Mesendoderm (in vitro differentiated cells): ENCODE measurements at regions not wholly inside any gene's neighbourhood (a gene's known extent, or its start where the extent isn't known, plus 50 kb on each side); places are given as distances from the start of the nearest gene placed in this dataset.

Experiments
- DNase-seq: peaks from one replicate; pipeline ENCODE4 v3.0.0; 2013
- H2AK5ac ChIP-seq: 2 replicates; pipeline ENCODE4 v1.6.1; 2013; ENCODE audit warnings: low read length, inconsistent platforms
- H2BK120ac ChIP-seq: 2 replicates; pipeline ENCODE4 v1.6.1; 2013; ENCODE audit warnings: low read depth, mild to moderate bottlenecking, low read length, moderate library complexity, mixed read lengths
- H2BK15ac ChIP-seq: replicated peaks from 2 replicates; pipeline ENCODE4 v1.6.1; 2013; ENCODE audit warnings: low read depth, mild to moderate bottlenecking, moderate library complexity
- H2BK5ac ChIP-seq: 2 replicates; pipeline ENCODE4 v1.6.1; 2013; ENCODE audit warnings: low read length, inconsistent platforms
- H3K18ac ChIP-seq: 2 replicates; pipeline ENCODE4 v1.6.1; 2013; ENCODE audit warnings: mild to moderate bottlenecking, low read length, mixed read lengths
- H3K23ac ChIP-seq: one replicate; pipeline ENCODE4 v1.6.1; 2013; ENCODE audit warnings: low read length
- H3K27ac ChIP-seq: 2 replicates; pipeline ENCODE4 v1.5.1; 2013; ENCODE audit warnings: low read depth, mild to moderate bottlenecking, inconsistent platforms, low read length, moderate library complexity
- H3K27me3 ChIP-seq: 2 replicates; pipeline ENCODE4 v1.6.1; 2013; ENCODE audit warnings: low read length, control low read depth, mild to moderate bottlenecking, inconsistent platforms; ENCODE audit not compliant: insufficient read depth, poor library complexity
- H3K36me3 ChIP-seq: 2 replicates; pipeline ENCODE4 v1.6.1; 2013; ENCODE audit warnings: low read length, inconsistent platforms; ENCODE audit not compliant: control insufficient read depth, insufficient read depth
- H3K4ac ChIP-seq: one replicate; pipeline ENCODE4 v1.6.1; 2013; ENCODE audit warnings: low read depth, mild to moderate bottlenecking, low read length, moderate library complexity
- H3K4me1 ChIP-seq: 2 replicates; pipeline ENCODE4 v1.6.1; 2013; ENCODE audit warnings: low read depth, low read length, inconsistent platforms; ENCODE audit not compliant: control insufficient read depth
- H3K4me2 ChIP-seq: 2 replicates; pipeline ENCODE4 v1.6.1; 2013; ENCODE audit warnings: low read length
- H3K4me3 ChIP-seq: 2 replicates; pipeline ENCODE4 v1.5.1; 2013; ENCODE audit warnings: mild to moderate bottlenecking, low read length
- H3K56ac ChIP-seq: one replicate; pipeline ENCODE4 v1.6.1; 2013; ENCODE audit warnings: low read length
- H3K79me1 ChIP-seq: 2 replicates; pipeline ENCODE4 v1.6.1; 2013; ENCODE audit warnings: low read length, inconsistent platforms
- H3K79me2 ChIP-seq: 2 replicates; pipeline ENCODE4 v1.6.1; 2013; ENCODE audit warnings: mild to moderate bottlenecking, low read length; ENCODE audit not compliant: control insufficient read depth, insufficient read depth
- H3K9ac ChIP-seq: 2 replicates; pipeline ENCODE4 v1.6.1; 2013; ENCODE audit warnings: low read length, inconsistent platforms
- H4K5ac ChIP-seq: one replicate; pipeline ENCODE4 v1.6.1; 2013; ENCODE audit warnings: low read length
- H4K8ac ChIP-seq: one replicate; pipeline ENCODE4 v1.6.1; 2013; ENCODE audit warnings: low read depth, mild to moderate bottlenecking, control low read depth, low read length, moderate library complexity
- WGBS: extraction: QIAGEN DNeasy Blood & Tissue Kit; methylation state at CpG from one replicate; pipeline ENCODE4 v1.1.7; 2013; ENCODE audit warnings: low lambda C conversion rate, missing lambda C conversion rate; ENCODE audit not compliant: insufficient coverage; ENCODE audit errors: extremely low coverage; 5-methylcytosine and 5-hydroxymethylcytosine counted together

DNA sequence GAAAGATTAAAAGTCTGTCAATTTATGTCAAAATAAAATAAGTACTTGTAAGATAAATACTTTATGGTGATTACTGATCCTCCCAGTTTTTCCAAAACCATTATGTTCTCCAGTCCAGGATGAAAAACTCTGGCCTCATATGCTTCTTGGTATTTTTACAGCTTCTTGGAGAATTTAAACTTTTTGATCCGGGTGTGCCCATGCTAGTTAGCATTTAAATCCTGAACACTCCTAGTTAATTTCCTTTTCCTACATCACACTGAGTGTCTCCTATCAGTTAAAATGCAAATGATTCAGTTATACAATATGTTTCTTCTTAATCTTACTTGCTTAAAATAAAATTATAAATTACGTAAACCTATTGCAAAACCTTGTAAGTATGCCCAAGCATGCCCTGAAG lies 499.9 kb upstream of the SLITRK6 start:
- H4K8ac ChIP-seq, result no peak overlapping the region

DNA sequence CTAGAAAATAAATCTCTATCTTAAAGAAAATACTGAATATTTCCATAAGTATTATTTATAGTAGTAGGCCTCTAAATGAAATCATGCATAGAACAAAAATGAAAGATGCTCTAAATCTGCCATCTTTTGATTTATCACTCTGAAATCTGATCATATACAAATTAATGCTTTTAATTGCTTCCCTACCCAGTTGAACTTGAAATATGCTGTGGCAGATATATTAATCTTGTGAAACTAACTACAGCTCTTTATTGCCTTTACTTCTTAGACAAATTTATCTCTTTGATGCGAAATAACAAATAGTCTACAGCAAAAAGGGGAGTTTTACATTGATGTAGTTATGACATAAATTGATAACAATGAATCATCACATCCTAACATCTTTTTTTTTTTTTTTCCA lies 510.7 kb upstream of the SLITRK6 start:
- H2BK15ac ChIP-seq, result no peak overlapping the region
- H3K79me1 ChIP-seq, result no peaks in the 10 kb centered on the region
- no peak overlapping the region for H3K4me2 ChIP-seq
- H3K23ac ChIP-seq, result no peak overlapping the region
- no peak for DNase-seq
- no peaks in the 10 kb centered on the region for H3K36me3 ChIP-seq
- H4K8ac ChIP-seq, result no peak overlapping the region
- H3K27ac ChIP-seq, result no peak overlapping the region
- H3K4ac ChIP-seq, result no peak overlapping the region
- no peak overlapping the region for H4K5ac ChIP-seq
- no peak overlapping the region for H2BK120ac ChIP-seq
- no peak overlapping the region for H3K56ac ChIP-seq
- H3K9ac ChIP-seq, result no peak overlapping the region
- H3K4me3 ChIP-seq, result no peak overlapping the region
- no peaks in the 10 kb centered on the region for H3K79me2 ChIP-seq
- WGBS, result no CpG with 5 or more reads among the region's 1 CpG
- no peak overlapping the region for H2BK5ac ChIP-seq
- H3K4me1 ChIP-seq, result no peaks in the 10 kb centered on the region
- H3K27me3 ChIP-seq, result no peaks in the 10 kb centered on the region
- no peak overlapping the region for H2AK5ac ChIP-seq
- no peak overlapping the region for H3K18ac ChIP-seq

More for the DNA sequence above, 499.9 kb upstream of the SLITRK6 start:
- Histone ChIP-seq H2BK120ac (no peak overlapping the region), H3K79me2 (no peaks in the 10 kb centered on the region), H3K4me1 (no peaks in the 10 kb centered on the region), H3K4me3 (no peak overlapping the region), H3K18ac (no peak overlapping the region), H3K27me3 (no peaks in the 10 kb centered on the region), H2AK5ac (no peak overlapping the region), H3K56ac (no peak overlapping the region), H3K36me3 (no peaks in the 10 kb centered on the region), H2BK15ac (no peak overlapping the region), H3K4ac (no peak overlapping the region), H2BK5ac (no peak overlapping the region), H4K5ac (no peak overlapping the region), H3K4me2 (no peak overlapping the region), H3K9ac (no peak overlapping the region), H3K79me1 (no peaks in the 10 kb centered on the region), H3K27ac (no peak overlapping the region), H3K23ac (no peak overlapping the region)
- 100% methylated on average over 1 of the region's 2 CpGs for WGBS
- DNase-seq, result no peak

GRCh38 chr13:86313421-86313820 lies 514.2 kb upstream of the SLITRK6 start:
- H3K56ac ChIP-seq, result no peak overlapping the region
- H4K8ac ChIP-seq, result no peak overlapping the region
- H3K9ac ChIP-seq, result no peak overlapping the region
- no peak overlapping the region for H4K5ac ChIP-seq
- no peak overlapping the region for H3K4ac ChIP-seq
- H3K4me3 ChIP-seq, result no peak overlapping the region
- H3K23ac ChIP-seq, result no peak overlapping the region
- H3K27ac ChIP-seq, result no peak overlapping the region
- H2BK120ac ChIP-seq, result no peak overlapping the region
- WGBS, result no CpG with 5 or more reads among the region's 1 CpG
- H3K27me3 ChIP-seq, result no peaks in the 10 kb centered on the region
- no peak overlapping the region for H3K4me2 ChIP-seq
- H3K79me2 ChIP-seq, result no peaks in the 10 kb centered on the region
- no peaks in the 10 kb centered on the region for H3K79me1 ChIP-seq
- no peak overlapping the region for H3K18ac ChIP-seq
- no peaks in the 10 kb centered on the region for H3K4me1 ChIP-seq
- H3K36me3 ChIP-seq, result no peaks in the 10 kb centered on the region
- no peak for DNase-seq
- H2BK15ac ChIP-seq, result no peak overlapping the region
- H2BK5ac ChIP-seq, result no peak overlapping the region
- H2AK5ac ChIP-seq, result no peak overlapping the region

- H2AK5ac ChIP-seq, result no peak overlapping the region
- H2BK15ac ChIP-seq, result no peak overlapping the region
- no peak overlapping the region for H3K4me3 ChIP-seq
- no peak overlapping the region for H3K4ac ChIP-seq
- H3K27ac ChIP-seq, result no peak overlapping the region
- no peak overlapping the region for H2BK120ac ChIP-seq
- H3K56ac ChIP-seq, result no peak overlapping the region
- H3K9ac ChIP-seq, result no peak overlapping the region
- H3K27me3 ChIP-seq, result no peaks in the 10 kb centered on the region
- H3K18ac ChIP-seq, result no peak overlapping the region
- no peak for DNase-seq
- no peaks in the 10 kb centered on the region for H3K79me2 ChIP-seq
- H3K79me1 ChIP-seq, result no peaks in the 10 kb centered on the region
- H2BK5ac ChIP-seq, result no peak overlapping the region
- H3K4me2 ChIP-seq, result no peak overlapping the region
- no peak overlapping the region for H4K8ac ChIP-seq
- H3K4me1 ChIP-seq, result no peaks in the 10 kb centered on the region
- no peak overlapping the region for H3K23ac ChIP-seq
- no peaks in the 10 kb centered on the region for H3K36me3 ChIP-seq
- no peak overlapping the region for H4K5ac ChIP-seq
- whole genome bisulfite sequencing, result no CpG with 5 or more reads among the region's 3 CpGs
These were observed 519.2 kb upstream of the SLITRK6 start for GRCh38 chr13:86318450-86318849.

GRCh38 chr13:86324191-86324590 lies 525.0 kb upstream of the SLITRK6 start:
- Histone ChIP-seq H4K8ac (no peak overlapping the region), H3K79me2 (no peaks in the 10 kb centered on the region), H3K4me2 (no peak overlapping the region), H2BK15ac (no peak overlapping the region), H3K9ac (no peak overlapping the region), H4K5ac (no peak overlapping the region), H3K4ac (no peak overlapping the region), H3K4me3 (no peak overlapping the region), H2BK120ac (no peak overlapping the region), H3K23ac (no peak overlapping the region), H3K27me3 (no peaks in the 10 kb centered on the region), H3K36me3 (no peaks in the 10 kb centered on the region), H3K56ac (no peak overlapping the region), H3K4me1 (no peaks in the 10 kb centered on the region), H3K79me1 (no peaks in the 10 kb centered on the region), H3K18ac (no peak overlapping the region), H2BK5ac (no peak overlapping the region), H3K27ac (no peak overlapping the region), H2AK5ac (no peak overlapping the region)
- no peak for DNase-seq
- WGBS, result no CpG with 5 or more reads among the region's 3 CpGs

- Histone ChIP-seq H2BK120ac (no peak overlapping the region), H2BK5ac (no peak overlapping the region), H4K8ac (no peak overlapping the region), H3K9ac (no peak overlapping the region), H3K27me3 (no peaks in the 10 kb centered on the region), H3K4me1 (no peaks in the 10 kb centered on the region), H2BK15ac (no peak overlapping the region), H3K36me3 (no peaks in the 10 kb centered on the region), H3K4me2 (no peak overlapping the region), H3K18ac (no peak overlapping the region), H3K56ac (no peak overlapping the region), H3K4me3 (no peak overlapping the region), H3K23ac (no peak overlapping the region), H2AK5ac (no peak overlapping the region), H3K79me2 (no peaks in the 10 kb centered on the region), H3K4ac (no peak overlapping the region), H3K27ac (no peak overlapping the region), H4K5ac (no peak overlapping the region), H3K79me1 (no peaks in the 10 kb centered on the region)
- no CpG with 5 or more reads among the region's 2 CpGs for WGBS
- DNase-seq, result no peak
These were observed 556.1 kb upstream of the SLITRK6 start for GRCh38 chr13:86355301-86355700.
